Colon (tissue), 2 donors: ENCODE measurements at regions not wholly inside any gene's neighbourhood (a gene's known extent, or its start where the extent isn't known, plus 50 kb on each side); places are given as distances from the start of the nearest gene placed in this dataset.
"Not testable (repeated sequence)": the region's sequence is repeated elsewhere in the genome, so short reads cannot be mapped to it uniquely, and the experiment has no call there.

ENCODE experiments used
- FAIRE-seq: peaks from 2 replicates; lab custom pipeline; 2012; peaks lifted over from hg19 to GRCh38; lab: Jason Lieb, UNC
- donor health status: control.
- donor health status: control.

DNA sequence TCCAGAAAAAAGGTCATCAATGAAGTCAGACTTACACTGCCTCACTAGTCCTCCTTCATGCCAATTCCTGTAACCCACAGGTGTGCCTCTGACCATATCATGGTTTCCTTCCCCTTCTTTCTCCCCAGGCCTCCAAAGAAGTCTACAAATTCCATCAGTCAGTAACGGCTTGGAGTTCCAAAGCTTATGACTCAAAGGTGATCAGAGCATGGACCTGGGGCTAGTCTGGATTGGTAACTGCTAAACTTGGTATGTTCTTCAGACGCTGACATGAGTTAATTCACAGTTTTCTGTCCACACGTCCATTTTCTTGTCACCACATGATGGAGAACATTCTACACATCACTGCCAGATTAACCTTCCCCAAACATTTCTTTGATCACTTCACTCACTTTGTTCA lies 560.4 kb downstream of the ETNK1 start:
- no peak for FAIRE-seq

DNA sequence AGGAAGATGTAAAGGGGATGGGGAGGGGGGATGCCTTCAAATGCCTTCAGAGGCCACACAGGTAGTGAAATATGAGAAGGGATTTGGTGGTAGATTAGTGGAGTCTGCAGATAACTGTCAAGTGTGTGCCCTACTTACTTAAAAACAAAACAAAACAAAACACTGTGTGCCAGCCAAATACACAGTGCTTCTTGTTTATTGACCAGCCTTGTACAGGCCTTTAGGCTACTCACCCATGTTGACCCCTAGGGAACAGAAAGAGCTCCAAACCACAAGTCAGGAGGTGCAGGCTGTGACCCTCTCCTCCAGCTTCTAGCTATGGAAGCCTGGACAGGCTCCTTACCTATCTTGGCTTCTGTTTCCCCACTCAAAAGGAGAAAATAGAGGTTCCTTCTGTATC lies 562.0 kb downstream of the ETNK1 start:
- no peak for FAIRE-seq

DNA sequence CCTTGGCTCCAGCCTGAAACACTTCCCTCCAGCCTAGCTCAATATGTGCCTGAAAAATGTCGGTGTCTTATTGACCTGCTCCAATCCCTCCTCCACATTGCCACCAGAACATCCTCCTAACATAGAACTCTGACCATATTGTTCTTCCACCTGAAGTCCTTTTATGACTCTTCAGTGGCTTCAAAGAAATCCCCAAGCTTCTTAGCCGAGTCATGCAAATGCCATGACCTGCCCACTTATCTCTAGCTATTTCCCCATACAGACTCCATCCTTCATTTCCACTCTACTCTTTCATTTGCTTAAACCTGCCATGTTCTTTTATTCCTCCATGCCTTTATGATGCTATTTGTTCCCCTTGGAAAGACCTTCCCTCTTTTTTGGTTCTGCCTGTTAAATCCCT lies 568.6 kb downstream of the ETNK1 start:
- FAIRE-seq: no peak

DNA sequence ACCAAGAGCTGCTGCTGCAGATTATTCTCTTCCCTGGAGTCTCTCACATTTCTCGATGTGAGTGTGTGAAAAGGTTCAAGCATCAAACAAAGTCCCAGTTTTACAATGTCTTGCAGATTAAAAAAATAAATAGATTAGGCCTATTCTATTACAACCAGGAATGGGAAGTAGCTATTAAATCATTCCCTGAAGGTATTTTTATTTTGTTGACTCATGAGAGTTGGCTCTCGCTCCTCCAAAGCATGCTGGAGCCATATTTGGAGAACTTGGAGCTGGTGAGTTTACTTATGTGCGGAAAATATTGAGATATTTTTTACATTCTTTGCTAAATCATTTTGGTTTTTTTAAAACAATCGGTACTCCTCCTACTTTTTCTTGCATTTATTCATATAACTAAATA lies 572.3 kb downstream of the ETNK1 start:
- FAIRE-seq: no peak

DNA sequence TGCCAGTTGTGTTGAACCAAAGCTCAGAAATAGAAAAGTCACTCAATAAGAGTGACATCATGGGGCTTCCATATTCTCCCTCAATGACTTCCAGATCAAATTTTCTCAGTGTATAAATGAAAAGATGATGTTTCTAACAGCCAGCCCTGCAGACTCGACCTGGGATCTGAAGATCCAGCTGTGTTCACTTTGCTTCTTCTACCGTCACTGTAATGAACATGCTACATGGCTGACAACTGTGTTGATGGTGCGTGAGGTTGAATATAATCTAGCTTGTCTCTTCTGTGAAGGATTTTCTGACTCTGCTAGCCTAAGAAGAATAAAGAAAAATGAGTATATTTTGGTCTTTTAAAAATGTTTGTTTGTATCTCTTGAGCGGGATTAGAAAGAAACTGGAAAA lies 577.8 kb downstream of the ETNK1 start:
- FAIRE-seq: no peak

DNA sequence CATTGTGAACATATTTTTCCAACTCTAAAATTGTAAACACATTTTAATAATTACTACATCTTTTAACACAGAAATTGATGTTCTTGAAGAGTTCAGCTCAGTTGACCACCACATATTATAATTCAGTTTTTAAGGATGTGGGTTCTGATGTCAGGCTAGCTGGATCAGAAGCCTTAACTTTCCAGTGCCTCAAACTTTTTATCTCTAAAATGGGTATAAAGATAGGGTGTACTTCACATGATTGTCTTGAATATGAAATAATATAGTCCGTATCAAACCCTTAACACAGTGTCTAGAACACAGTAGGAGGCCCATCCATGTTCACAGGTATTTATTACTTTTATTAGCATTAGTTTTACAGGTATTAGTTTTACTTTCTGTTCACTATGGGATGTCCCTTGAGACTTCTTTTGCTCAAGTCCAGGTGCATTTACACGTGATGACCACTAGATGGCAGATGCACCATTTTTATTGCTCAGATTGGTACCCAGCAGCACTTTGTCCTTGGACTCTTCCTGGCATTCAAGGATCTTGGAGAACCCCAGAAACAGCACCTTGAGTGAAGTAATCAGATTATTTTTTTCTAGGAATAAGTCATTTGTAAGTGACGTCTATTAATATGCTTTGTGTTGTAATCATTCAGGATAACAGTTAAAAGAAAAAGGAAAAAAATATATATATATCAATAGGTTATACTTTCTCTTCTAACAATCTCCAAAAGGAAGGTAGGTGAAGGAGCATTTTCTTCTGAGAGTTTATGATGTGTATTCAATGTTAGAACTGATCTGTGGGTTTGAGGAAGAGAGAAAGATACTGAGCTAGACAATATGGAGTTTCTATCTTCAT lies 580.2 kb downstream of the ETNK1 start:
- FAIRE-seq: no peak

DNA sequence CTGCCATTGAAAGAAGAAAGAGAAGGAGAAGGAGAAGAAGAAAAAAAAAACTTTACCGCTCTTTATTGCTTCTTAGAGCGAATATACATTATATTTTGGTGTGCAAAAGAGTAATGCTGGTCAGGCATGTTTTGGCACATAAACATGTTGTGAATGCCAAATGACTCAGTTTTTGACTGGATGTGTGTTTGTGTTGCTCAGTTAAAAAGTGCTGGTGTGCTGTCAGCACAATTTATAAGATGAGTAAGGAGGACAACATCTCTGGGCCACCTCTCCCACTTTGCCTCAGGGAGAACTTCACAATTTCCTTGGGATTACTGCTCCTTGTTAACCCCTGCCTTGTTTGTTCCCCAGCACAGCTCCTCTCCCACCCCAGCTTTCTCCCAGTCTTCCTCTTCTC lies 584.8 kb downstream of the ETNK1 start:
- no peak for FAIRE-seq

DNA sequence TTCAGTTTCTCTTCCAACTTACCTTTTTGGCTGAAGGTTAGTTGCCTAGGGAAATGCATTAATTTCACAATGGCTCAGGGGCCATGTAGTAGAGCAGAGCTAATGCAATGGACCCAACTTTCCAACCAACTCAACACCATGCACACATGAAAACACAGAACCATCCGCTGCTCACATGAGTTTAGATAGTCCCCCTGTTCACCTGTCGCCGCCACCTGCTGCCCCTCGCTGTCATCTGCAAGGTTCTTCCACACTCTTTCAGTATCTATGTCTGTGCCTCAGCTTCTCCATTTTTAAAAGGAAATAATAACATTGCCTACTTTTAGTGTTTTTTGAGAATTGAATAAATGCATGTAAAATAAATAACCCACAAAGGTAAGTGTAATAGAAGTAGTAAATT lies 585.6 kb downstream of the ETNK1 start:
- no peak for FAIRE-seq

DNA sequence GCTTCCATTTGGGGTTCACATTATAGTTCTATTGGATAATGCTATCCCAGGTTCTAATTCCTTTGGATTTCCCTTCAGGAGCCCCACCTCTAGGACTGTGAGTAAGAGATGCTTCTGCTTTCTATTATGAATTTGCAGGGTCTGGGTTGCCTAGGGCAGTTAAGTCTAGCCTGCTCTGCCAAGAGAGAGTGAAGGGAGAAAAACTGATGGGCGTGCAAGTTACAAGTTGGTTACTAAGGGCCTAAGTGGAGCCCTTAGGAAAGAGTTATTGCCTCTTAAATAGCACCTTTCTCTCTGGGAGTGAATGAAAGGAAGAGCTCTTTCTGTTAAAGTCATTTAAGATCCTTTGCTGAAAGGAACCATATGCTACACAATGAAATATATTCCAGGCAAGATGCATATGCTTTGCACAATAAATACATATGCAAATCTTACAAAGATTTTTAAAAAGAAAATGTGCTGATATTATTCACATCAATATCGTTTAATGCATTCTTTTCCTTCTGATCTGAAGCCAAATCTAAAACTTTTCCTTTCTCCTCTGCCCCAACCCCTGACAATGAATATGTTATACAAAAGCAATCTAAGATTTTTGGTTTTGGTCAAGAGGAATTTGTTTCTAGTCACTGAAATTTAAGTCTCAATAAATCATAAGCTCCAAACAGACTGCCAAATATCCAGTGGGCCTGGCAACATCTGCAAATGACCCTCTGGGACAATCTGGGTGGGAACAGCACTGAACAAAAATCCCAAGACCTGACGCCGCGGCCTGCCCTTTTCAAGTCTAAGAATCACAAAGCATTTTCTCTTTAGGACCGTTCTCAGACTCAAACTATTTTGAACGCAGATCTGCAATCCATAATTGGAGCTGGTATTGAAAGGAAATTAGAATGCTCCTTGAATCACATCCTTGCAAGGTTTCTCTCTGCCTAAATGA lies 586.7 kb downstream of the ETNK1 start:
- FAIRE-seq: no peak

DNA sequence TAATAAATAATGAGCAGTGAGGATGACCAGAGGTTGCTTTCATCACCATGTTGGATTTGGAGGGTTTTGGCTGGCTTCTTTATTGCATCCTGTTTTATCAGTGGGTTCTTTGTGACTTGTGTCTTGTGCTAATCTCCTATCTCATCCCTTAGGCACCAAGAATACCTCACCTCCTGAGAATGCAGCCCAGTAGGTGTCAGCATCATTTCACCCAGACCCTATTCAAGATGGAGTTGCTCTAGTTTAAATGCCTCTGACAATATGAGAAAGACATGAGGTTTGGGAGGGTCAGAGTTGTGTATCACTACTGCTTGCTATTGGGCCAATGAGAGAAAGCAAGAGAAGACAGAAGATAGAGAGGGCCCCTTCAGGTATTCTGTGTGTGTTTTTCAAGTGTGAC lies 592.2 kb downstream of the ETNK1 start:
- no peak for FAIRE-seq

DNA sequence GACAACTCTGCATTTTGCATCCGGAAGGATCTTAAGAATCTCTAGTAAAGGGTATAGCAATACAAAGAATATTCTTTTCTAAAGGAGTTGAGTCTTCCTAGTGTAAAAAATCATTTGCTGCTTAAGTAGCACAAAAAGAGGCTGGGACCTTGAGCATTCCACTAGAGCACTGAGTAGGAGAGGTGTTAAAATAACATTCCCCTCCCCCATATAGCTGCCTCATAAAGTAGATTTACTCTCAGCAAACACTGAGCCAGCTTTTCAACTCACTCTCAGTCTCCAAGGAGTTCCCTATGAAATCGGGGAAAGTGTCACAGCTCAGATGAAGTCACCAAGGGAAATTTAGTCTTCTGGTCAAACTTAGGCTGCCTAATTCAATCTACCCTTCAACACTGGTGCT lies 592.7 kb downstream of the ETNK1 start:
- no peak for FAIRE-seq

DNA sequence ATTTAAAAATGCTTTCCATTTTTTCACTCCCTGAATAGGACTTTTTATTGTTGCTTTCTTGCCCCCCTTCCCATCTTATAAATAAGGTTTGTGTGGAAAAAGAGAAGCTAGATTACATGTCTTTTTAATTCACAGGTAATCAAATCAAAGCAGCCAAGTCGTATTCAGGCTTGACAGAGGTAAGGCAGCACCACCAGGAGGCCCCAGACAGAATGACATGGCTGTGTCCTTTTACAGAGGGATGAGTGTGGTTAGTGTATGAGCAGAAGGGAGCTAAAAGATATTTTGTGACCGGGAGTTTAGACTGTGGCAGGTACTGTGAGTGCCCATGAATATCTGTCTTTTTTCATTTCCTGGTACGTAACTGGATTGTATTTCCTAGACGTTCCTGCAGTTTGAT lies 596.1 kb downstream of the ETNK1 start:
- FAIRE-seq: no peak

DNA sequence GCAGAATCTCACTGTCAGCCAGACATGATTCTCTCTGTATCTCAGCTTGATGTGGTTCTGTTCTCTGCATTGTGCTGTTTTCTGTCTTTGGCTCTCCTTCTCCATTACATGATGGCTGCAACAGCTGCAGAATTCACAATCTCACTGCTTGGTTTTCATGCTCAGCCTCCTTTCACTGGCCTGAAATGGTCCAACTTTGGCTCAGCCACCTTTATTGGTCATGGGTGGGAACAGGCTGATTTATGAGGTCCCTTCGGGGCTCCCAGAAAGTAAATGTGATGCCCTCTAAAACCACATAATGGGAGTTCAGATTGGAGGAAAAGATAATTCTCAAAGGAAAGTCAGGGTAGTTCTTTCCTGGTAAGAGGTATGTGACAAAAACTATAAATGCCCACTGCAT lies 597.0 kb downstream of the ETNK1 start:
- FAIRE-seq: no peak

DNA sequence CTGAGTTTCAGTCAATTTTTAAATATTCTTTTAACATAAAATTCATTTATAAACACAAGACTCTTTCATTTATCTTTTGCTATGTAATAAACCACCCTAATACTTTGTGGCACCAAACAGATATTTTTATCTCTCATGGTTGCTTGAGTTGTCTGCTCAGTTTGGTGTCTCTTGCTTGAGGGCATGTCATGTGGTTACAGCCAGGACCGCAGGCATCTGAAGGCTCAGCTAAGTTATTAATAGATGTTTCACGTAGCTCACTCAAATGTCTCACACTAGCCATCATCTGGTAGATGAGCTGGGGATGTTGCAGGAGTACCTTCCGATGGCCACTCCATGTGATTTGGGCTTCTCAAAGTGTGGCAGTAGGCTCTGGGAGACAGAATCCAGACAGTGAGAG lies 597.8 kb downstream of the ETNK1 start:
- no peak for FAIRE-seq

DNA sequence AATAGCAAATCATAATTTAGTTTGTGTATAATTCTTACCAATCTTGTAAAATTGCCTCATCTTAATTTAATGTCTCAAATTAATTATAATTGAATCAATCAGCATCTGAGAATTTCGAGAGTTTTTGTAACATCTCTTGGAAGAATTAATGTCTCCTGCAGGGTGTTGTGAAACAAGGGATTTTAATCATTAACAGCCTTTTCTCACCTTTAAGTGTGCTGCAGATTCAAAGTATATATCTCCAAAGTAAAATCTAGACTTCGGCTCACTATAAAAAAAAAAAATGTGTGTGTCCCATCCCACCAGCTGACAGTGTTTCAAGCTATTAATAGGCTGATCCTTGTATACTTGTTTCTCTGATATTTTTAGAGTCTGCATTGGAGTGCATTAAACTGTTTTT lies 603.1 kb downstream of the ETNK1 start:
- no peak for FAIRE-seq

DNA sequence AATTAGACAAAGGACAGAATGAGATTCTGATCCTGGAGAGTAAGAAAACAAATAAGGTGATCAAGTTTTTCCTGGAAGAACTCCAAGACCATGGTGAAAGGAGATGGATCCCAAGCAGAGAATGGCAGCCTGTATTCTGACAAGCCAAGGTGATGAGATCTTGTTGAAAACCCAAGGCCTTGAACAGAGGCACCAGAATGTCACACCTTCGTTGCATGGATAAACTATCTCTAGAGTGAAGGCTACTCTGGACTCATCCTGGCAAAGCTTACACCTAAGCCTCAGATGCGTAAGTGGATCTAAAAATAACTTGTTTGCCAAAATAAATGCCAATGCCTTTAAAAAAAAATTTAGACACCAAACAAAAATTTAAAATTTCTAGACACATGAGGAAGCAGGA lies 605.9 kb downstream of the ETNK1 start:
- FAIRE-seq: no peak

DNA sequence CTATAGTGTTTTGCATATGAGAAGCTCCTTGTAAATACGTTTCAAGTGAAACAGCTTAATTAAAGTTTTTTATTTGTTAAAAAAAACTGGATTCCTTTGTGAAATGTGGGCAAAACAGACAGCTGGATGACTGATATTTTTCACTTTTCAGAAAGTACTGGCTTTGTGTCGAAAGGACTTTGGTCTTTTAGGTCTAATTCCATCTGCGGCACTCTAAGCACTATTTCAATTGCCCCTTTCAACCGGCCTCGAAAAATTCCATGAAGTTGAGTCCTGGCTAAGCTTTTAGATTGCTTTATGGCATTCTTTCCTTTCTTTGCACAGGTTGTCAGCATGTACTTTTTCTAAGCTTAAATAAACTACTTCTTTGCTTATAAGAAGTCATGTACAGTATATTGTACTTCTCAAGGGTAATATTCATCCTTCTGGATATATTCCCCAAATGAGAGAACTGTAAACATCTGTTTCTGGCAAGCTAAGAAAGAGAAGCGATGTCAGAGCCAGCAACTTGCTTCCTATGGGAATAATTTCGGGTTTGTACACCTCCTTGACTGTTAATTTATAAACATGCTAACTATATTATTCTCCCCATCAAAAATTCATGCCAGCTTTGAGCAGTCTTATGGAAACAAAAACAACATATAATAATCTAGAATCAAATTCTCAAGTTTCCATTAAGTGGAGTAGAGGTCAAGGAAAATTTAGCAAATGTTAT lies 611.3 kb downstream of the ETNK1 start:
- no peak for FAIRE-seq

DNA sequence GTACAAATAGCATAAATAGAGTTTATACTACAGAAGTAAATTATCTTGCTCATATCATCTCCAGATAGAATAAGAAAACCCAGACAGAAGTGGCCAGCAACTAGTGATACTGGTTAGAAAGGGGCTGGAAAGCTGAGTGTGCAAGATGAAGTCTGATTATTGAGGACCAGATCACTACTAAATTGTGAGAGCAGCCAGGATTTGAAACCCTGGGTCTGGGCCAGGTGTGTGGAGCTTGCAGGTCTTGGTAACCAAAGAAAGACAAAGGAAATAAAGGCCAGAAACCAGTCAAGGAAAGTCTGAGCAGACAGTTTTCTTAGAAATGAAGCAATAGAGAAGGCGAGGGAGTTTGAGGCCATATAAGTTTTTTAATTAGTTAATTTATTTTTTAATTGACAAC lies 611.8 kb downstream of the ETNK1 start:
- no peak for FAIRE-seq

DNA sequence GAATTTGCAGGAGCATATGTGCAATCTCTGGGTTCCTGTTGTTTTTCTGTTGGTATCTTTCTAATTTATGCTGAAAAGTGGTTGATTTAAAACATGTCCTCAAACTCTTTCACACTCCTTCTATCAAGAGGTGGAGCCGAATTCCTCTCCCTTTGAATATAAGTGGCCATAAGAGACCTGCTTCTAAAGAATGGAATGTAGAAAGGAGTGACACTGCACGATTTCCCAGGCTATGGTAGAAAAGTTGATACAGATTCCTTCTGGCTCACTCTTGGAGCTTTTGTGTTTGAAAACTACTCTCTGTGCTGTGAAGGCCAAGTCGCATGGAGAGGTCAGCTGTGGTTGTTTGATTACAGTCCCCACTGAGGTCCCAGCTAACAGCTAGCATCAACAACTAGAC lies 613.2 kb downstream of the ETNK1 start:
- FAIRE-seq: no peak

DNA sequence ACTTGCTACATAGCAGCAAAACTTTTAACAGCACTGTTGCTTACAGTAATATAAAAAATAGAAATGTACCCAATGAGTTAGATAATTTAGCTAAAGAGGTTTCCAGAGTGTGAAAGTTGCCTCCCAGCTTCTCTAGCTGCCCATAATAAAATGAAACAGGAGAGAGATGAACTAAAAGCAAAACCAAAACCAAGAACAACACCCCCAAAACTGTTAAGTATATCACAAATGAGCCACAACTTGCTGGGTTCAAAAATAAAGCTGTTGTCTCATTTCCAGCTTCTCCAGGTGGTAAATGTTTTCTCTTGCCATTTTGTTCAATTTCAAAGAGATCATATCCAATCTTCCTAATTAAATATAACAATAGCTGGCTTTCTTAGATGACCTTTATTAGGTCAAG lies 614.0 kb downstream of the ETNK1 start:
- no peak for FAIRE-seq

DNA sequence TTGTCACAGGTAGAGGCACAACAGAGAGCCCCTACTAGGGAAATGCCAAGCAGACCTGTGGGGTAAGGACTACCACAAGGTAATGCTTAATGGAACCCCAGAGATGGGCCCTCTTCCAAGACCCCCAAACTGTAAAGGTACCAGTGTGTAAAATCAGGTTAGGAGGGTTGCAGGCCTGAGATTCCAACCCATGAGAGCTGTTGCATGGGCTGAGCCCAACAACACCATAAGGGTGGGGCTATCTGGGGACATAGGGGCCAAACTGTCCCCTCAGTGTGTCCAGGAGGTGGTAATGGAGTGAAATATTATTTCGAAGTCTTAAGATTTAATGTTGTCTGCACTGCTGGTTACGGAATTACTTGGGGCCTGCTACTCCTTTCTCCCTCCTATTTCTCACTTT lies 620.2 kb downstream of the ETNK1 start:
- FAIRE-seq: no peak

DNA sequence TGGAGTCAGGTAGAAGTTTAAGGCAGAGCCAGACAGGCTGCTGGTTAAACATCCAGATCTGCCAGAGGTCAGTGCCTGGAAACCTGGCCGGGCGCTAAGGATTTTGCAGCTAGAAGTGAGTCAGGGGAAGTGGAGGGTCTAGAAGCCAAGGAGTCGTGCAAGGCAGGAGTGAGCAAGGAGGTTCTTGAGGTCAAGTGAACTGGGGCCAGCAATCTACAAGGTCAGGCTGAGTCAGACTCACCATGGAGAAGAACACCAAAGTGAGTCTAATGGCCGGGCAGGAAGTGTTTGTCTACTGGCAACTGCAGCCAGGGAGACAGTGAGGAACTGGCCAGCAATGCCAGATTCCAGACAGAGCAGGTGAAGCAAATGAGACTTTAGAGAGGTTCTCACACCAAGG lies 628.2 kb downstream of the ETNK1 start:
- FAIRE-seq: no peak

DNA sequence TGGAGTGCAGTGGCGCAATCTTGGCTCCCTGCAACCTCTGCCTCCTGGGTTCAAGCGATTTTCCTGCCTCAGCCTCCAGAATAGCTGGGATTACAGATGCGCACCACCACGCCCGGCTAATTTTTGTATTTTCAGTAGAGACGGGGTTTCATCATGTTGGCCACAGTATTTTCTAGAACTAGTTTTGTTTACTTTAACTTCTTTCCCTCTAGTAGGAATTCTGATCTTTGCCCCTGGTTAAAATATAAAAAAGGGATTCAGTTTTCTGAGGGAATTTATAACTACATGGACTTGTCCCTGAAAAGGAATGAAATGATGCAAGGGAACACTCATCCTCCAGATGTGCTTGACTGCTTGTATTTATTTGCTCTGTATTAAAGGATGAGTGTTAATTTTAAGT lies 628.9 kb downstream of the ETNK1 start:
- FAIRE-seq: not testable (repeated sequence)
